SK-N-DZ (cell line): ENCODE measurements at regions not wholly inside any gene's neighbourhood (a gene's known extent, or its start where the extent isn't known, plus 50 kb on each side); places are given as distances from the start of the nearest gene placed in this dataset.
"Not testable (repeated sequence)": the region's sequence is repeated elsewhere in the genome, so short reads cannot be mapped to it uniquely, and the experiment has no call there.

Experiments used
- DNase-seq: peaks from one replicate; pipeline ENCODE4 v3.0.0-alpha.2; 2015; ENCODE audit warnings: low spot score

- no peak for DNase-seq
Measured at GRCh38 chr3:35257641-35258040, 381.7 kb upstream of the ARPP21 start.

GRCh38 chr3:35262406-35262805, 376.9 kb upstream of the ARPP21 start:
- no peak for DNase-seq

GRCh38 chr3:35263477-35263876, 375.8 kb upstream of the ARPP21 start:
- no peak for DNase-seq

- DNase-seq = not testable (repeated sequence)
Measured at GRCh38 chr3:35266065-35266464, 373.3 kb upstream of the ARPP21 start.

GRCh38 chr3:35275768-35276167, 363.6 kb upstream of the ARPP21 start:
- no peak for DNase-seq

GRCh38 chr3:35276568-35276967, 362.8 kb upstream of the ARPP21 start:
- no peak for DNase-seq

- DNase-seq = no peak
Measured at GRCh38 chr3:35291471-35292236, 347.7 kb upstream of the ARPP21 start.

- DNase-seq = no peak
Measured at GRCh38 chr3:35292568-35292967, 346.8 kb upstream of the ARPP21 start.

- DNase-seq = no peak
Measured at GRCh38 chr3:35295906-35296305, 343.4 kb upstream of the ARPP21 start.

- DNase-seq = no peak
Measured at GRCh38 chr3:35296533-35296932, 342.8 kb upstream of the ARPP21 start.

GRCh38 chr3:35296944-35297343, 342.4 kb upstream of the ARPP21 start:
- DNase-seq = not testable (repeated sequence)

GRCh38 chr3:35305406-35305805, 333.9 kb upstream of the ARPP21 start:
- no peak for DNase-seq

GRCh38 chr3:35307296-35307695, 332.0 kb upstream of the ARPP21 start:
- DNase-seq = no peak

GRCh38 chr3:35316841-35317240, 322.5 kb upstream of the ARPP21 start:
- not testable (repeated sequence) for DNase-seq

- DNase-seq = no peak
Measured at GRCh38 chr3:35320646-35321407, 318.5 kb upstream of the ARPP21 start.

GRCh38 chr3:35322070-35322469, 317.3 kb upstream of the ARPP21 start:
- no peak for DNase-seq

GRCh38 chr3:35335703-35336102, 303.6 kb upstream of the ARPP21 start:
- no peak for DNase-seq

- DNase-seq = no peak
Measured at GRCh38 chr3:35336601-35337000, 302.7 kb upstream of the ARPP21 start.

GRCh38 chr3:35338186-35338585, 301.1 kb upstream of the ARPP21 start:
- DNase-seq = no peak

GRCh38 chr3:35380196-35380595, 259.1 kb upstream of the ARPP21 start:
- DNase-seq = no peak

GRCh38 chr3:35383216-35383615, 256.1 kb upstream of the ARPP21 start:
- no peak for DNase-seq

GRCh38 chr3:35383719-35384555, 255.4 kb upstream of the ARPP21 start:
- DNase-seq = no peak
